IMR-90 (cell line): ENCODE measurements at regions not wholly inside any gene's neighbourhood (a gene's known extent, or its start where the extent isn't known, plus 50 kb on each side); places are given as distances from the start of the nearest gene placed in this dataset.

Experiments used
- ATAC-seq: fragments of 200-7000 bp; cut with Tn5 transposase; 2 replicates; pipeline ENCODE4 v1.9.1; 2020; ENCODE audit warnings: low read depth, mild to moderate bottlenecking, moderate library complexity
- BruUV-seq: library from RNA; stranded (reverse); fragments of 400-500 nt; replicated peaks from 2 replicates; lab custom pipeline; 2021; lab: Mats Ljungman, UMichigan
- CTCF ChIA-PET: fragments of 300-600 bp; formaldehyde crosslinking; extraction: SDS; loops from one replicate; lab custom pipeline; 2021; ENCODE audit warnings: antibody characterized with exemption; lab: Yijun Ruan, JAX
- POLR2A ChIA-PET: fragments of 300-600 bp; sonication (Branson Sonifier 250); formaldehyde crosslinking; loops from one replicate; lab custom pipeline; 2022; ENCODE audit warnings: antibody characterized with exemption; ENCODE audit not compliant: unreplicated experiment; lab: Charles Lee
- DNase-seq: peaks from one replicate; pipeline ENCODE4 v3.0.0; 2013
- H2AFZ ChIP-seq: replicated peaks from 2 replicates; pipeline ENCODE3; 2013; ENCODE audit warnings: low read length, mild to moderate bottlenecking; ENCODE audit not compliant: poor library complexity
- H2AK5ac ChIP-seq: 2 replicates; pipeline ENCODE4 v1.6.1; 2013; ENCODE audit warnings: low read depth, low read length, inconsistent platforms
- H2AK9ac ChIP-seq: replicated peaks from 2 replicates; pipeline ENCODE3; 2013; ENCODE audit warnings: mild to moderate bottlenecking, low read depth, low read length, moderate library complexity; ENCODE audit not compliant: poor library complexity
- H2BK120ac ChIP-seq: 2 replicates; pipeline ENCODE4 v1.6.1; 2013; ENCODE audit warnings: low read depth, low read length, inconsistent platforms
- H2BK15ac ChIP-seq: 3 replicates; pipeline ENCODE4 v1.6.1; 2013; ENCODE audit warnings: low read depth, low read length, inconsistent platforms
- H2BK20ac ChIP-seq: 2 replicates; pipeline ENCODE4 v1.6.1; 2013; ENCODE audit warnings: low read depth, mild to moderate bottlenecking, inconsistent platforms, low read length, moderate library complexity
- H2BK5ac ChIP-seq: 2 replicates; pipeline ENCODE4 v1.6.1; 2013; ENCODE audit warnings: mild to moderate bottlenecking, low read depth, low read length, inconsistent platforms; ENCODE audit not compliant: poor library complexity, severe bottlenecking
- H3K14ac ChIP-seq: replicated peaks from 2 replicates; pipeline ENCODE4 v1.6.1; 2013; ENCODE audit warnings: low read depth, low read length, inconsistent platforms
- H3K18ac ChIP-seq: 2 replicates; pipeline ENCODE4 v1.6.1; 2013; ENCODE audit warnings: low read depth, low read length, control low read depth
- H3K23ac ChIP-seq: 2 replicates; pipeline ENCODE4 v1.6.1; 2013; ENCODE audit warnings: low read depth, low read length, inconsistent platforms
- H3K27ac ChIP-seq: 2 replicates; pipeline ENCODE4 v1.5.1; 2013; ENCODE audit warnings: mild to moderate bottlenecking, control low read depth, low read length; ENCODE audit not compliant: insufficient read depth
- H3K27me3 ChIP-seq: 2 replicates; pipeline ENCODE4 v1.6.1; 2013; ENCODE audit warnings: low read length; ENCODE audit not compliant: control insufficient read depth, insufficient read depth
- H3K36me3 ChIP-seq: 2 replicates; pipeline ENCODE4 v1.6.1; 2013; ENCODE audit warnings: low read length, mixed read lengths; ENCODE audit not compliant: control insufficient read depth, insufficient read depth
- H3K4ac ChIP-seq: 2 replicates; pipeline ENCODE4 v1.6.1; 2013; ENCODE audit warnings: low read depth, low read length, inconsistent platforms
- H3K4me1 ChIP-seq: 2 replicates; pipeline ENCODE4 v1.6.1; 2013; ENCODE audit warnings: low read length, mixed read lengths; ENCODE audit not compliant: control insufficient read depth, insufficient read depth
- H3K4me2 ChIP-seq: 2 replicates; pipeline ENCODE4 v1.6.1; 2013; ENCODE audit warnings: low read depth, mild to moderate bottlenecking, control low read depth, low read length, moderate library complexity
- H3K4me3 ChIP-seq: 2 replicates; pipeline ENCODE4 v1.5.1; 2013; ENCODE audit warnings: low read depth, mild to moderate bottlenecking, control low read depth, low read length, moderate library complexity; ENCODE audit not compliant: insufficient read depth
- H3K56ac ChIP-seq: 2 replicates; pipeline ENCODE4 v1.6.1; 2013; ENCODE audit warnings: low read length, inconsistent platforms; ENCODE audit not compliant: insufficient read depth; ENCODE audit errors: extremely low read depth
- H3K79me1 ChIP-seq, 2 experiments: 2 replicates each; pipeline ENCODE4 v1.6.1; 2013; ENCODE audit warnings: low read length in 2 of 2, inconsistent platforms in 1 of 2, low read depth in 1 of 2
- H3K9ac ChIP-seq: 2 replicates; pipeline ENCODE4 v1.6.1; 2013; ENCODE audit warnings: low read depth, low read length, control low read depth
- H3K9me1 ChIP-seq: 2 replicates; pipeline ENCODE4 v1.6.1; 2013; ENCODE audit warnings: low read length, inconsistent platforms; ENCODE audit not compliant: insufficient read depth
- H3K9me3 ChIP-seq: 2 replicates; pipeline ENCODE4 v1.6.1; 2013; ENCODE audit warnings: low read length; ENCODE audit not compliant: control insufficient read depth, insufficient read depth
- H4K20me1 ChIP-seq: 2 replicates; pipeline ENCODE4 v1.6.1; 2013; ENCODE audit warnings: low read length, inconsistent platforms; ENCODE audit not compliant: insufficient read depth
- H4K5ac ChIP-seq: 2 replicates; pipeline ENCODE4 v1.6.1; 2013; ENCODE audit warnings: mild to moderate bottlenecking, low read depth, low read length, control low read depth
- H4K8ac ChIP-seq, 2 experiments: 2 replicates each; pipeline ENCODE4 v1.6.1; 2013; ENCODE audit warnings: low read depth in 2 of 2, low read length in 2 of 2, control low read depth in 1 of 2, inconsistent platforms in 1 of 2
- H4K91ac ChIP-seq: 2 replicates; pipeline ENCODE4 v1.6.1; 2013; ENCODE audit warnings: low read depth, low read length, inconsistent platforms; ENCODE audit not compliant: insufficient read depth
- BHLHE40 ChIP-seq: fragments of 150-350 bp; IDR thresholded peaks from 2 replicates; pipeline ENCODE4 v1.6.1; 2016; ENCODE audit warnings: mild to moderate bottlenecking, low read depth, low read length
- CEBPB ChIP-seq: IDR thresholded peaks from 2 replicates; pipeline ENCODE4 v1.6.1; 2012; ENCODE audit warnings: low read depth, low read length, improper control_type of control experiment
- CHD1 ChIP-seq: IDR thresholded peaks from 2 replicates; pipeline ENCODE4 v1.6.1; 2012; ENCODE audit warnings: low read depth, low read length, improper control_type of control experiment
- CTCF ChIP-seq: conservative IDR thresholded peaks from 2 replicates; pipeline ENCODE4 v1.5.1; 2012; ENCODE audit warnings: mild to moderate bottlenecking, low read depth, low read length, improper control_type of control experiment
- ELK1 ChIP-seq: fragments of 150-350 bp; IDR thresholded peaks from 2 replicates; pipeline ENCODE4 v1.6.1; 2016; ENCODE audit warnings: low read depth, mild to moderate bottlenecking, low read length, moderate library complexity, borderline replicate concordance
- FOS ChIP-seq: fragments of 150-350 bp; IDR thresholded peaks from 2 replicates; pipeline ENCODE4 v1.6.1; 2016; ENCODE audit warnings: low read depth, low read length
- MAFK ChIP-seq: IDR thresholded peaks from 2 replicates; pipeline ENCODE4 v1.6.1; 2012; ENCODE audit warnings: low read depth, low read length, improper control_type of control experiment
- MAZ ChIP-seq: IDR thresholded peaks from 2 replicates; pipeline ENCODE4 v1.6.1; 2012; ENCODE audit warnings: low read depth, mild to moderate bottlenecking, low read length, improper control_type of control experiment, moderate library complexity, borderline replicate concordance
- MXI1 ChIP-seq: IDR thresholded peaks from 2 replicates; pipeline ENCODE4 v1.6.1; 2012; ENCODE audit warnings: low read depth, mild to moderate bottlenecking, low read length, moderate library complexity, borderline replicate concordance
- NFE2L2 ChIP-seq: fragments of 150-350 bp; IDR thresholded peaks from 2 replicates; pipeline ENCODE4 v1.6.1; 2016; ENCODE audit warnings: low read depth, mild to moderate bottlenecking, low read length
- POLR2A ChIP-seq: IDR thresholded peaks from 2 replicates; pipeline ENCODE4 v1.6.1; 2012; ENCODE audit warnings: mild to moderate bottlenecking, low read depth, low read length
- RAD21 ChIP-seq: IDR thresholded peaks from 2 replicates; pipeline ENCODE4 v1.6.1; 2012; ENCODE audit warnings: low read length, improper control_type of control experiment
- RCOR1 ChIP-seq: IDR thresholded peaks from 2 replicates; pipeline ENCODE4 v1.6.1; 2012; ENCODE audit warnings: mild to moderate bottlenecking, low read length, improper control_type of control experiment; ENCODE audit not compliant: insufficient replicate concordance
- RFX5 ChIP-seq: IDR thresholded peaks from 2 replicates; pipeline ENCODE4 v1.8.0; 2012; ENCODE audit warnings: low read depth, mild to moderate bottlenecking, low read length, moderate library complexity
- SMC3 ChIP-seq: fragments of 150-350 bp; IDR thresholded peaks from 2 replicates; pipeline ENCODE4 v1.6.1; 2016; ENCODE audit warnings: low read depth, mild to moderate bottlenecking, antibody characterized with exemption, low read length, moderate library complexity
- USF2 ChIP-seq: fragments of 150-350 bp; IDR thresholded peaks from 2 replicates; pipeline ENCODE4 v1.6.1; 2017; ENCODE audit warnings: mild to moderate bottlenecking, antibody characterized with exemption, low read length, low read depth
- WGBS, 2 experiments: methylation state at CpG; one replicate each; pipeline versions ENCODE4 v1.1.5 to v1.1.7; 2013; ENCODE audit warnings: missing lambda C conversion rate in 2 of 2; ENCODE audit not compliant: insufficient read length in 1 of 2; ENCODE audit errors: extremely low coverage in 2 of 2; 5-methylcytosine and 5-hydroxymethylcytosine counted together
- dilution Hi-C: fragments of 300-500 bp; cut with HindIII; formaldehyde crosslinking; loops from one replicate; pipeline ENCODE4 v1.14.3; 2018; ENCODE audit warnings: low sequenced_read_pairs; ENCODE audit not compliant: unreplicated experiment
- in situ Hi-C: fragments of 300-500 bp; cut with MboI; formaldehyde crosslinking; loops from 3 replicates; pipeline ENCODE4 v1.14.3; 2019; ENCODE audit warnings: low sequenced_read_pairs, inconsistent platforms, mixed read lengths
- intact Hi-C: fragments of 100-400 bp; cut with micrococcal nuclease; formaldehyde crosslinking; loops from 2 replicates; pipeline ENCODE4 v1.10.0; 2022

DNA sequence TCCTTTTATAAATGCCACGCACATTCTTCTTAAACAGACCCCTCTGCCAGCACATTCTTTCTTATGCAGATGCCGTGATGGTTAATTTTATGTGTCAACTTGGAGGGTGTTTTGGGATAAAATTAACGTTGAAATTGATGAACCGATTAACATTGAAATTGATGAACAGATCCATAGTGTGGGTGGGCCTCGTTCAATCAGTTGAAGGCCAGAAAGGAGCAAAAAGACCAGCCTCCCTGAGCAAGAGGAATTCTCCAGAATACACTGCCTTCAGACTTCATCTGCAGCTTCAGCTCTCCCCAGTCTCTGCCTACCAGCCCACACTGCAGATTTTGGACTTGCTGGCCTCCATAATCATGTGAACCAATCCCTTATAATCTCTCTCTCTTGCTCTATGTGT, 233.6 kb upstream of the BCOR start:
- H3K79me1 ChIP-seq = no peaks in the 10 kb centered on the region
- H3K36me3 ChIP-seq = no peaks in the 10 kb centered on the region
- WGBS, 2 experiments = no CpG with 5 or more reads among the region's 5 CpGs
- H3K9ac ChIP-seq = no peak overlapping the region
- H3K4me3 ChIP-seq = no peak overlapping the region
- H3K18ac ChIP-seq = no peak overlapping the region
- no peak overlapping the region for H2BK120ac ChIP-seq
- no peak overlapping the region for H3K23ac ChIP-seq
- no peak overlapping the region for H4K8ac ChIP-seq
- H2BK5ac ChIP-seq = no peak overlapping the region
- H2BK15ac ChIP-seq = no peak overlapping the region
- in situ Hi-C loops = no loop called here
- peaks cover 14% of the 10 kb centered on the region for H3K27me3 ChIP-seq
- intact Hi-C loops = no loop called here
- H2AFZ ChIP-seq = no peak overlapping the region
- dilution Hi-C loops = no loop called here
- H3K4me2 ChIP-seq = no peak overlapping the region
- no peak overlapping the region for H3K14ac ChIP-seq
- H4K5ac ChIP-seq = no peak overlapping the region
- ChIA-PET CTCF (no interaction called here), POLR2A (no interaction called here)
- DNase-seq (no peak), ATAC-seq (no peak)
- no peak overlapping the region for H3K4ac ChIP-seq
- no peak overlapping the region for H3K56ac ChIP-seq
- no peaks in the 10 kb centered on the region for H4K20me1 ChIP-seq
- H3K9me1 ChIP-seq = no peaks in the 10 kb centered on the region
- H2AK9ac ChIP-seq = no peak overlapping the region
- TF ChIP-seq CHD1 (no peak), CTCF (no peak), MAFK (no peak), NFE2L2 (no peak), USF2 (no peak), FOS (no peak), CEBPB (no peak), RAD21 (no peak), ELK1 (no peak), RFX5 (no peak), MXI1 (no peak), POLR2A (no peak), SMC3 (no peak), MAZ (no peak), BHLHE40 (no peak), RCOR1 (no peak)
- H2BK20ac ChIP-seq = no peak overlapping the region
- H3K27ac ChIP-seq = no peak overlapping the region
- H2AK5ac ChIP-seq = no peak overlapping the region
- no peaks in the 10 kb centered on the region for H3K9me3 ChIP-seq
- no TSS peak for BruUV-seq
- no peak overlapping the region for H4K91ac ChIP-seq
- no peaks in the 10 kb centered on the region for H3K4me1 ChIP-seq
